ENCODE measurements at regions not wholly inside any gene's neighbourhood (a gene's known extent, or its start where the extent isn't known, plus 50 kb on each side); places are given as distances from the start of the nearest gene placed in this dataset.

- TF ChIP-seq CTCF (conservative IDR thresholded peaks at IDR 0.05) (no peak), EZH2 (IDR thresholded peaks at IDR 0.05; ENCODE audit: low read depth) (no peak)
These were observed 233.8 kb upstream of the OSR1 start for GRCh38 chr2:19592197-19592596.
